ENCODE measurements at regions not wholly inside any gene's neighbourhood (a gene's known extent, or its start where the extent isn't known, plus 50 kb on each side); places are given as distances from the start of the nearest gene placed in this dataset.

- no peak for TF ChIP-seq CTCF (IDR thresholded peaks at IDR 0.05)
- DNase-seq = no peak
- no peaks in the 10 kb centered on the region for H3K36me3 ChIP-seq
- H3K27ac ChIP-seq = no peak overlapping the region
- intact Hi-C loops (cut with DNase I; ENCODE audit: low total_unique reads) = no loop called here
- no peak overlapping the region for H3K4me3 ChIP-seq
- H3K9me3 ChIP-seq = no peaks in the 10 kb centered on the region
- no peaks in the 10 kb centered on the region for H3K4me1 ChIP-seq
- H3K27me3 ChIP-seq = no peaks in the 10 kb centered on the region
Measured at GRCh38 chr2:18332477-18332876, 228.0 kb downstream of the RDH14 start.

GRCh38 chr2:18325118-18325517 is 235.3 kb downstream of the RDH14 start:
- Histone ChIP-seq H3K4me3 (no peak overlapping the region), H3K27ac (no peak overlapping the region), H3K36me3 (no peaks in the 10 kb centered on the region), H3K27me3 (no peaks in the 10 kb centered on the region), H3K9me3 (no peaks in the 10 kb centered on the region), H3K4me1 (no peaks in the 10 kb centered on the region)
- DNase-seq = no peak
- no peak for TF ChIP-seq CTCF (IDR thresholded peaks at IDR 0.05)
- intact Hi-C loops (cut with DNase I; ENCODE audit: low total_unique reads) = no loop called here

- Histone ChIP-seq H3K27ac (no peak overlapping the region), H3K9me3 (no peaks in the 10 kb centered on the region), H3K4me1 (no peaks in the 10 kb centered on the region), H3K4me3 (no peak overlapping the region), H3K27me3 (no peaks in the 10 kb centered on the region), H3K36me3 (no peaks in the 10 kb centered on the region)
- DNase-seq = no peak
- intact Hi-C loops (cut with DNase I; ENCODE audit: low total_unique reads) = no loop called here
- TF ChIP-seq CTCF (IDR thresholded peaks at IDR 0.05) = no peak
Measured at GRCh38 chr2:18319987-18320386, 240.5 kb downstream of the RDH14 start.

- intact Hi-C loops (cut with DNase I; ENCODE audit: low total_unique reads) = no loop called here
- Histone ChIP-seq H3K27ac (no peak overlapping the region), H3K9me3 (no peaks in the 10 kb centered on the region), H3K36me3 (no peaks in the 10 kb centered on the region), H3K4me3 (no peak overlapping the region), H3K27me3 (no peaks in the 10 kb centered on the region), H3K4me1 (no peaks in the 10 kb centered on the region)
- no peak for DNase-seq
- TF ChIP-seq CTCF (IDR thresholded peaks at IDR 0.05) = no peak
Measured at GRCh38 chr2:18317017-18317416, 243.4 kb downstream of the RDH14 start.

GRCh38 chr2:18312818-18313217 is 247.6 kb downstream of the RDH14 start:
- Histone ChIP-seq H3K36me3 (no peaks in the 10 kb centered on the region), H3K27me3 (no peaks in the 10 kb centered on the region), H3K4me3 (no peak overlapping the region), H3K27ac (no peak overlapping the region), H3K4me1 (peaks cover 0 to 5% (median 0%) of the 10 kb centered on the region in 4 donors), H3K9me3 (no peaks in the 10 kb centered on the region)
- intact Hi-C loops (cut with DNase I; ENCODE audit: low total_unique reads) = no loop called here
- DNase-seq = no peak
- no peak for TF ChIP-seq CTCF (IDR thresholded peaks at IDR 0.05)
